ENCODE measurements at regions not wholly inside any gene's neighbourhood (a gene's known extent, or its start where the extent isn't known, plus 50 kb on each side); places are given as distances from the start of the nearest gene placed in this dataset.

GRCh38 chr12:11969437-11970154 lies 101.1 kb upstream of the BCL2L14 start:
- TF ChIP-seq CTCF (tag by site-specific recombination; IDR thresholded peaks at IDR 0.05): no peak
- TF ChIP-seq ZBTB21 (tag by site-specific recombination; IDR thresholded peaks at IDR 0.05): no peak
- TF ChIP-seq ZNF133 (tag by site-specific recombination; IDR thresholded peaks at IDR 0.05): no peak
- TF ChIP-seq, protein P1, sequence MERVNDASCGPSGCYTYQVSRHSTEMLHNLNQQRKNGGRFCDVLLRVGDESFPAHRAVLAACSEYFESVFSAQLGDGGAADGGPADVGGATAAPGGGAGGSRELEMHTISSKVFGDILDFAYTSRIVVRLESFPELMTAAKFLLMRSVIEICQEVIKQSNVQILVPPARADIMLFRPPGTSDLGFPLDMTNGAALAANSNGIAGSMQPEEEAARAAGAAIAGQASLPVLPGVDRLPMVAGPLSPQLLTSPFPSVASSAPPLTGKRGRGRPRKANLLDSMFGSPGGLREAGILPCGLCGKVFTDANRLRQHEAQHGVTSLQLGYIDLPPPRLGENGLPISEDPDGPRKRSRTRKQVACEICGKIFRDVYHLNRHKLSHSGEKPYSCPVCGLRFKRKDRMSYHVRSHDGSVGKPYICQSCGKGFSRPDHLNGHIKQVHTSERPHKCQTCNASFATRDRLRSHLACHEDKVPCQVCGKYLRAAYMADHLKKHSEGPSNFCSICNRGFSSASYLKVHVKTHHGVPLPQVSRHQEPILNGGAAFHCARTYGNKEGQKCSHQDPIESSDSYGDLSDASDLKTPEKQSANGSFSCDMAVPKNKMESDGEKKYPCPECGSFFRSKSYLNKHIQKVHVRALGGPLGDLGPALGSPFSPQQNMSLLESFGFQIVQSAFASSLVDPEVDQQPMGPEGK (tag by site-specific recombination; IDR thresholded peaks at IDR 0.05): no peak
- TF ChIP-seq ZNF19 (tag by site-specific recombination; IDR thresholded peaks at IDR 0.05; ENCODE audit: low read depth): no peak
- TF ChIP-seq, protein P2, sequence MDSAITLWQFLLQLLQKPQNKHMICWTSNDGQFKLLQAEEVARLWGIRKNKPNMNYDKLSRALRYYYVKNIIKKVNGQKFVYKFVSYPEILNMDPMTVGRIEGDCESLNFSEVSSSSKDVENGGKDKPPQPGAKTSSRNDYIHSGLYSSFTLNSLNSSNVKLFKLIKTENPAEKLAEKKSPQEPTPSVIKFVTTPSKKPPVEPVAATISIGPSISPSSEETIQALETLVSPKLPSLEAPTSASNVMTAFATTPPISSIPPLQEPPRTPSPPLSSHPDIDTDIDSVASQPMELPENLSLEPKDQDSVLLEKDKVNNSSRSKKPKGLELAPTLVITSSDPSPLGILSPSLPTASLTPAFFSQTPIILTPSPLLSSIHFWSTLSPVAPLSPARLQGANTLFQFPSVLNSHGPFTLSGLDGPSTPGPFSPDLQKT (IDR thresholded peaks at IDR 0.05; ENCODE audit: borderline replicate concordance, low read depth, low read length): no peak
- TF ChIP-seq ZNF24 (tag by site-specific recombination; IDR thresholded peaks at IDR 0.05): no peak
- TF ChIP-seq ZNF10 (tag by site-specific recombination; IDR thresholded peaks at IDR 0.05): no peak
- no peak for TF ChIP-seq ZFP41 (tag by site-specific recombination; IDR thresholded peaks at IDR 0.05; ENCODE audit: borderline replicate concordance)
